ENCODE measurements at regions not wholly inside any gene's neighbourhood (a gene's known extent, or its start where the extent isn't known, plus 50 kb on each side); places are given as distances from the start of the nearest gene placed in this dataset.

- no peak for TF ChIP-seq EZH2 (optimal IDR thresholded peaks at IDR 0.05; ENCODE audit: low read depth, low read length)
- no peak for TF ChIP-seq CTCF (IDR thresholded peaks at IDR 0.05; ENCODE audit: low read length)
- TF ChIP-seq EZH2phosphoT487 (IDR thresholded peaks at IDR 0.05; ENCODE audit: low read length), result no peak
Measured at GRCh38 chr2:59151805-59152204, 910.7 kb upstream of the FANCL start.

Measured in MM.1S (cell line).